ENCODE measurements at regions not wholly inside any gene's neighbourhood (a gene's known extent, or its start where the extent isn't known, plus 50 kb on each side); places are given as distances from the start of the nearest gene placed in this dataset.

GRCh38 chr3:36197151-36197550 lies 183.2 kb upstream of the STAC start:
- no peak for DNase-seq

GRCh38 chr3:36201546-36201945 lies 178.8 kb upstream of the STAC start:
- DNase-seq, result no peak

GRCh38 chr3:36206956-36207580 lies 173.2 kb upstream of the STAC start:
- DNase-seq, result no peak

GRCh38 chr3:36210840-36211651 lies 169.3 kb upstream of the STAC start:
- no peak for DNase-seq

GRCh38 chr3:36211652-36211999 lies 168.7 kb upstream of the STAC start:
- DNase-seq, result no peak

GRCh38 chr3:36212251-36212650 lies 168.1 kb upstream of the STAC start:
- DNase-seq, result peak; percentile 86

- no peak for DNase-seq
Observed at GRCh38 chr3:36214460-36214859, 165.8 kb upstream of the STAC start.

GRCh38 chr3:36215241-36215640 lies 165.1 kb upstream of the STAC start:
- peak; percentile 6 for DNase-seq

- no peak for DNase-seq
Observed at GRCh38 chr3:36219398-36219797, 160.9 kb upstream of the STAC start.

GRCh38 chr3:36220173-36220572 lies 160.1 kb upstream of the STAC start:
- no peak for DNase-seq

GRCh38 chr3:36221975-36222374 lies 158.3 kb upstream of the STAC start:
- DNase-seq, result no peak

GRCh38 chr3:36227980-36228379 lies 152.3 kb upstream of the STAC start:
- peak; percentile 1 for DNase-seq

GRCh38 chr3:36229496-36229895 lies 150.8 kb upstream of the STAC start:
- no peak for DNase-seq

GRCh38 chr3:36232797-36233489 lies 147.4 kb upstream of the STAC start:
- no peak for DNase-seq

- DNase-seq, result no peak
Observed at GRCh38 chr3:36244728-36245127, 135.6 kb upstream of the STAC start.

GRCh38 chr3:36248374-36248773 lies 131.9 kb upstream of the STAC start:
- no peak for DNase-seq

- no peak for DNase-seq
Observed at GRCh38 chr3:36250191-36250590, 130.1 kb upstream of the STAC start.

GRCh38 chr3:36257158-36257852 lies 123.0 kb upstream of the STAC start:
- no peak for DNase-seq

GRCh38 chr3:36258421-36258820 lies 121.9 kb upstream of the STAC start:
- DNase-seq, result no peak

- no peak for DNase-seq
Observed at GRCh38 chr3:36259580-36259979, 120.7 kb upstream of the STAC start.

GRCh38 chr3:36269274-36269673 lies 111.0 kb upstream of the STAC start:
- no peak for DNase-seq

GRCh38 chr3:36282766-36283165 lies 97.5 kb upstream of the STAC start:
- DNase-seq, result no peak

- DNase-seq, result peak; percentile 4
Observed at GRCh38 chr3:36295296-36295695, 85.0 kb upstream of the STAC start.
